ENCODE measurements at regions not wholly inside any gene's neighbourhood (a gene's known extent, or its start where the extent isn't known, plus 50 kb on each side); places are given as distances from the start of the nearest gene placed in this dataset.
A peak's percentile ranks its signal among the peaks of the same experiment; 100 is the strongest.

DNA sequence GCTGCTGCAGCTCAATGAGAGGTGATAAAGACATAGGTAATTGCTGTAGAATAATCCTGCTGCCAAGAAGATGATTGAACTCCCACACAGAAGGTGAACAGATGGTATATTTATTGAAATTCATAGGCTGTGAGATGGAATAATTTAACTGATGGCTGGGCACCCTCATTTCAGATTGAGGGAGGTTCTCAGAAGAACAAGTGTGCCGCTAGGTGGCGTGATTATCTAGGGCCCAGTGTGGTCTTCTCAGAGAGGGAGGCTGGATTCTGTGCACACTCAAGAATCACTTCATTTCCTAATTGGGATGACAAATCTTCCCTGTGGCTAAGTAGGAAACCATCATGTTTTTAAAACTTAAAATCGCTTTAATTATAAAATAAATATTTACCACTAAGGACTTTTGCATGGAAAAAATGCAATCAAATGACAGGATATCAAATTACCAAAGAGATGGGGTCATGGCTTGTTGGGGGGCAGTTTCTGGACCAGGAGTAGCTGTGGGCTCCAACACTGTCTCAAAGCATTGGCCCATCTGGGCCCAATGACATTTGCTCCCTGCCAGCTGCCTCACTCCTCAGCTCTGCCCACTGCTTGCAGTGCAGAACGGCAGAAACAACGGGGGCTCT lies 132.3 kb downstream of the SNAPC1 start:
- DNase-seq, result peak; percentile 38

DNA sequence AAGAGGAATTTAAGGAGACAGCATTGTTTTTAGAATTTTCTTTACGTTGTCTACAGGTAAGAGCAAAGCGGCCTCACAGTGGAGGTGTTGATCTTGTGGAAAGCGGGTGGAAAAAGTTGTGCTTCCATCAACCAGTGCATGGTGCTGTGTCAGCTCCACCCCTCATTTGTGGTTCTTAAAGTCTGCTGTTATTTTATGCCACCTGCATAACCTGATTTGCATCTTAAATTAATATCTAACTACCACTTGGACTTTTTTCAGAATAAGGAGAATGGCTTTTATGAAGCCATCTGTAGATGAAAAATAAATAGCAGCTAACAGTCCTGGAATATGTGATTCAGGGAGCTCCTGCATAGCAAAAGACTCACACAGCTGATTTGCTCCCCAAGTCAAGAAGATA lies 135.1 kb downstream of the SNAPC1 start:
- no peak for DNase-seq

DNA sequence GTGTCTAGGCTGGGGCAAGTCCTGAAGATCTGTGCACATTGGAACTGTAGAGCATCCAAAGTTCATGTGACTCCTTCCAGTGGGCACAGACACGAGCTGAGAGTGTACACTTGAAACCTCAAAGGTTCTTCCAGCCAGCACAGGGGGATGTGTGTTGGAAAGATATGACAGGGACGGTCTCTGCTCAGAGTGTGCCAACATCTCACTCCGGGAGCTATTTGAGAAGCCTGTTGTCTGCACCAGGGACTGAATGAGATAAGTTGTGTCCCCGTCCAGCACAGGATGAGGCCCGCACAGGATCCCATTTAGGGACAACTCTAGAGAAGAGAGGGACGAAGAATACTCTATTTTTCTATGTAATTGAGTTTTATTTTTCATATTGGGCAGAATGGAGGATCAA lies 136.3 kb downstream of the SNAPC1 start:
- DNase-seq, result no peak

DNA sequence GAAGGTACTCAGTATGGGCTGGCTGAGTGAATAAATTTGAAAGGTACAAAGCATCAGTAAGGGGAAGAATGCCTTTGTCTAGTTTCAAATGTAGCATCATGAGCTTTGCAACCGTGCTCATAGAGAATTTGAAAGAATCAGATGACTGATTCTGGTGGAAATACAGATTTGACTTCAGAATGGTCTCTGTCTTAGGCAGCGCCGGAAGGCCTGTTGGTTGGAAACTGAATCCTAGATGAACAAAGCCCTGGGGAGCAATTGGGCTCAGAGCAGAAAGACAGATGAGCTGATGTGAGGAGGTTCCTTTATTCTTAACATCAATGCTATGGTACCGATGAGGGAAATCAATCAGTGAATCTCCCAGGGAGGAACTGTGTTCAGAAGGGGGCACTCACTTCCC lies 137.3 kb downstream of the SNAPC1 start:
- no peak for DNase-seq

DNA sequence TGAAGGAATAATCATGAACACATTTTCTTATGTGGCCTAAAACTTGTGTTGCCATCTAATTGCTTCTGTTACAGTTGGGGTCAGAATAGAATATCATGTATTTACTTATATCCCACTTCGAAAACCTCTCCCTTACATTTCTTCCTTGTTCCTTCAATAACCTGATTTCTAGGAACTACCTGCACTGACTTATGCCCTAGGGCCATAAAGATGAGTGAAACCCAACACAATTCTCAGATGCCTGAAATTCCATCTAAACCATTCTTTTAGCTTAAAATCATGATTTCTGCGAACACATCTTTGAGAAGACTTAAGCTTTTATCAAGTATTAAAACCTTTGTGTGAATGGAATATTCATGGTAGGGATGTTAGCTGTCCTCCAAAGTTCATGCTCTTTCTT lies 142.7 kb downstream of the SNAPC1 start:
- no peak for DNase-seq

DNA sequence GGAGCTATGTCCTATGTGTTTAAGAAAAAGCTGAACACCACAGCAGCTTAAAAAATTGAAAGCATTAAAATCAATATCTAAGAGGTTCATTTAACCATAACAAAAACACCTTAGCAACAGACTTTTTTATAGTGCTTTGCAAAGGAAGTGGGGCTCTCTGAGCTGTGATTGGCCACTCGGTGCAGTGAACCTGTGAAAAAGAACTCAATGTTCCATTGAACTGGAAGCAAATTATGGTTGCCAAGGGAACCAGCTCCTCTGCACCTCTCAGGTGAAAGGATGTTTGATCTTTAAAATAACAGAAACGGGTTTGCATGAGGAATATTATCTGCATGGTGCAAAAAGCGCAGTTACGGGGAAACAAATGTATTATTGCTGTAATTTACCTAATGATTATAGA lies 149.4 kb downstream of the SNAPC1 start:
- DNase-seq, result no peak

DNA sequence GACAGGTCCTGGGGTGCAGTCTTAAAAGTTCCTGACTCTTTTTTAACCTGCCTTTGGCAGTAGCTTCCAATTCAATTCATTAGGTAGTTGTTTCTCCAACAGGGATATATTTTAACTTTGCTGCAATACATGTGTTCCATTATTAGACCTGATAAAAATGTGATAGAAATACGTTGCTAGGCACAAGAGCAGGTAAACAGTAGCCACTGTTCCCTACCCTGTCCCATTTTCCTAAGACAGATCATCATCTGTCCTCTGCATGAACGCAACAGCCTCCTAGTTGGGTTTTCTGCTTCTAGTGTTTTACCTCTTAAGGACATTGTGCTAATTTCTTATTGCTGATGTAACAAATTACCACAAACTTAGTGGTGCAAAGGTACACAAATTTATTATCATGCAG lies 156.8 kb downstream of the SNAPC1 start:
- no peak for DNase-seq

DNA sequence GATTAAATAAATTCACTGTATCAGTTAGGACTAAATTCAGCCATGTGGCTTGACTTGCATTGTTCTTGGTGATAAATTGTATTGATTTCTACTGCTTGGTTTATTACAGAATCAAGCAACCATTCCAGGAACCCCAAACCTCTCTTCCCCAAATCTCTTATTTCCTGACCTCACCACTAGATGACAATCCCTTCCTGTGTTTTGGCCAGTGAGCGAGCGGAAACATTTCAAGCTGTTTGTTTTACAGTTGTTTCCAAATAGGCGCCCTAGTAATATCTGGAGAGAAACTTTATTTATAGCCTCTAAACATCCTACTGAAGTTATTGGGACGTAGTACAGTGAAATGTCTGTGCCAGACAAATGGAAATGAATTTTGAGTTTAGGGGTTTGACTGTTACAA lies 161.1 kb downstream of the SNAPC1 start:
- no peak for DNase-seq

DNA sequence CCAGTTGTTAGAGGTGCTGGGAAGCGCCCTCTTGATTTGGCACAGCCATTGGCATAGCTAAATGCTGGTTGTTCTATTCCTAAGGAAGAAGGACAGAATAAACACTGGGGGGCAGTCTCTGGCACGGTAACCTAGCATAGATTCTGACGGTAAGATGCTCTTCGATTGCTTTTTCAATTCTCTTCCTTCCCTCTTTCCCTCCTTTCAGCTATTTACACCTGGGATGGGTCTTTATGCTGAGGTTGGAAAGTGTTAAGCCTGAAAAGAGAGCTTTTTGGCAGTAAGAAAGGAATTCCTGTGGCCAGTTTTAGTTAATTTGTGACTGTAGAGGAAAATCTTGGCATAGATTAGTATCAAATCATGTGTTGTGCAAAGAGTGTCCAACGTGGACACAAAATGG lies 162.8 kb downstream of the SNAPC1 start:
- DNase-seq, result no peak

DNA sequence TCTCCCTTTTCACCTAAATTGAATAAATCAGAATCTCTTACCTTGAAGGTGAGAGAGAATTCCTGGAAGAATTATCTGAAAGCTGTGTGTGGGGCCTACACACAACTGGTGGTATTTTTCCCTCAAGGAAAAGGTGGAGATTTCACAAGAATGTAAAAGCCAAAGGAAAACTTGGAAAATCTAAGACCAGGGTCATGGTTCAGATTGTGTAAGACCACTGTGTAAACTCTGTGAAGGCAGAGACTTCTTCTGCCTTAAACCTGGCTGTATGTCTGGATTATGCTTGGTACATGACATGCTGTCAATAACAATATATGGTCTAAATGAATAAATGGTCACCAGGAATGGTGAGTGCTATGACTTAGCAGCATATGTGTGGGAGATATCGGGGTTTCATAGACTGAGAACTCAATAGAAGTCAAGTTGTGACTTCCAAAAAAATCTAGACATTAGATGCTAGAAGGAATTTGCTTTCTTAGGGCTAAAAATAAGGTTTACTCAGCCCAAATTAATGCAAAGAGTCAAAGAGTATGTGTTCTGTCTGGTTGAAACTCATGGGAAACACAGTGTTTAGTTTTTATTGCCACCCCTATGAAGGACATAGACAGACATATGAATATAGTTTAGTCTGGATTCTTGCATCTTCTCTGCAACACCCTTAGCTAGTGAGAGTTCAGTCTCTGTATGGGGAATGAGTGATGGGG lies 163.7 kb downstream of the SNAPC1 start:
- DNase-seq, result no peak

DNA sequence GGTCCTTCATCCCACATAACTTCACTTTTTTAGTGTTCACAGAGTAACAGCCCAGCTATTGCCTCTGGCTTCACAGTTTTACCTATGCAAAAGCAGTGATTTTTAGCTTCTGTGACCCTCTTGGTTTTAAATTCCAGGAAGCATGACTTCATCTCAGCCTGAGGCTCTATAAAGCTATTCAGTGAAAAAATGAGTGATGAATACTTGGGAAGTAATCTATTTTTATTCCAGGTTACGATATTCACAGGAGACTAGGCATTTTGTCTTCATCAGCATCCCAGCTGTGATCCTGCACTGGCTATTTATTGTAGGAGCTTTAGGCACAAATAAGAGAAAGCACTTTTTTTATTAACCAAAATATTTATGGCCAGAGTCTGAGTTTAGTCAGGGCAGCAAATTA lies 164.8 kb downstream of the SNAPC1 start:
- DNase-seq, result no peak

DNA sequence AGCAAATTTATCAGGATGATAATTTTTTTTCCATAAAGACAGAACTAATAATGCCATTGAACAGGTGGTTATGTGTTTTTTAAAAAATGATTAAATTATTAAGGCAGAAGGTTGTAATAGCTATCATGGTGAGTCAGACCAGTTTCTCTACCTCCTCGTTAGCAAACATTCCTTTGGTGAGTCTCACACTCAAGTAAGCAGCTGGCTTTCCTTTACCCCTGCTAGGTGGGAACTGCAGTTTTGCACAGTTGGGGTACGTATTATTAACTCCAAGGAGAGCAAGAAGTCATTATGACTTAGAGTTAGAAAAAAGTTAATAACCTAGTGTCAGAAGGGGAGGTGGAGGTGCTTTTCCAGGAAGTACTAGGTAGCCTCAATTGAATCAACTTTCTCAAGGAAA lies 165.3 kb downstream of the SNAPC1 start:
- DNase-seq, result no peak

DNA sequence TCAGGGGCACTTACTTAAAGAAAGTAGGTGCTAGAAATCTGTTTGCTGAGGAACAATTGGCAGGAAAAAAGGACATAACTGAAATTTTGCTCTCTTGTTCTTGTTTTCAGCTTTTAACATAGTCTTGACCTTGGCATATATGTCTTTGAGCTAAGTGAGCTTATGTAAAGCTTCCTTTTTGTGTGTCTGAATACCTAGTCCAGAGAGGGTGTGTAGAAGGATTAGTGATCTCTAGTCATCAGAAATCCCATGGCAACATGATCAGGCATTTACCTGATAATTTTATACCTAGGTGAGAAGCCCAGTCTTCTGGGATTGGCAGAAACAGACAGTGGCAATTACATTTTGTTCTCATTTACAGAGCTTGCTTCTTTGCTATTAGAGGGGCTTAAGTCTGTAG lies 166.1 kb downstream of the SNAPC1 start:
- DNase-seq, result no peak

DNA sequence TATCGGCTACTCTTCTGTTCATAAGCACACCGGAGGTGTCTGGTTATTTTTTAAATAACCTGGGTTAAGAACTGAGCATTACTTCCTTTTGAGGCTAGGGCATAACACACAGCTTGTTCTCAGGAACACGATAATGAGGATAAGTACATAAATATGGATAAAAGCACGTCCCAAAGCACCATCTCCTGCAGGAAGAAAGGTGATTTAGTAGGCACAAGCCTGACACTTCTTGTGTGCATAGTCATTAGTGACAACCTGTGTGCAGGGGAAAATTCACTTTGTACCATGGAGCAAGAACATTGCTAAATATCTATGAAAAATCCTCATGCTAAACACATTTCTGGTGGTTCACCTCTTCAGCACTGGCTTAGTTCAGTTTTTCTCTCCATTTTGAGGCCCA lies 166.5 kb downstream of the SNAPC1 start:
- no peak for DNase-seq

DNA sequence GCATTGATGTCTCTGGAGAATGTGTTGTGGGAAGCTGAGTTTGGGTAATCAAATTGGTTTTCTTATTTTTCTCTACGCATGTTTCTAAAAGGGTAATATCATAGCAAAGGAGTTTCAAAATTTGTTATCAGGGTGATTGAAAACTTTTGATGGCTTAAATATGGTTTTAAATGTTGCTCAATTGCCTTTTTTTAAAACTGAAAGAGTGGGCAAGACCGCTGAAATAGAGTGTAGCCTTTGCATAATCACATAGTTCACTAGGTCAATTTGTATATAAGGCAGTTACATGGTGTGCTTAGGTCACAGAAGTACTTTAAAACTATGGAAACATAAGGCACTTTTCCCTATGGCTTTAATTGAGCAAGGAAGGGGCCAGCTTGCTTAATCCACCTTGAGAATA lies 167.4 kb downstream of the SNAPC1 start:
- no peak for DNase-seq

DNA sequence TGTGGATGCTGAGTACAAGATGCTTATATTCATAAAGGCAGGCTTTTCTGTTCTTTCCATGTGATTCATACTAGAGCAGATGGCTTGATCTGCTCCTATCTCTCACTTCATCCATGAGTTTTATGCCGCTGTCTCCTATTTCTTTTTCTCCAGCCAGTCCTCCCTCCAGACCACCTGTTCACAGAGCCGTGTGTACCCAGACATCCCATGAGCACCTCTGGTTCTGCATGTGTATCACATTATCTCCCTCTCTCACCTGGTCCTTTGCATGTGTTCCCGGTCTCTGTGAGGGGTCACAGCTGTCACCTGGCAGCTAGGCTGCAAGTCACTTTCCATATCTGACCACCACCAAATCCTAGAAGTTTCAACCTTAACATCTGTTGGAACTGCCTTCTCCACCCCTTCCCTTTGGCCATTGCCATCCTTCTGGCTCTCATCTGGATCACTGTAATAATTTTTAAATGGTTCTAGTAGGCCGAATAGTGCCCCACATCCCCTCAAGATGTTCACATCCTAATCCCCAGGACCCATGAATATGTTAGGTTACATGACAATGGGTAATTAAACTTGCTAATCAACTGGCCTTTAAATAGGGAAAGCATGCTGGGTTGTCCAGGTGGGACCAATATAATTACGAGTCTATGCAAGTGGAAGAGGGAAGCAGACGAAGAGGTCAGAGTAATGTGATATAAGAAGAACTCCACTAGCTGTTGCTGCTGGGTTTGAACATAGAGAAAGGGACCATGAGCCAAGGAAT lies 168.1 kb downstream of the SNAPC1 start:
- no peak for DNase-seq

DNA sequence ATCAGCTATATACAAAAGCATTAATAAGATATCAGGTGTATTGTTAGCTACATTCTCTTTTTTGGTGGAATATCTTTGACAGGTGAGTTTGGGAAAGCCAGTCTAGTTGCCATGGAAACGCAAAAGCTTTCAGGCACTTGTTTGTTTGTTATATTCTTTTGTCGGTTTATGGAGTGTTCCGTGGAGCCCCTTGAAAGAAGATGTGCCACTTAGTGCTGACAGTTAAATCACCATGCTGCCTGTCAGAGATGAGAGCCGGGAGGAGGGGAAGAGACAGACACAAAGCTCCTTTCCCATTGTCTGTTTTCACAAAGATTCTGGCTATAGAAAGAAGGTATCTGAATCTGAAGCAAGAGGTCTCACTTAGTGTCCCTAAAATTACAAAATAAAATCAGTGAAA lies 170.8 kb downstream of the SNAPC1 start:
- DNase-seq, result no peak

DNA sequence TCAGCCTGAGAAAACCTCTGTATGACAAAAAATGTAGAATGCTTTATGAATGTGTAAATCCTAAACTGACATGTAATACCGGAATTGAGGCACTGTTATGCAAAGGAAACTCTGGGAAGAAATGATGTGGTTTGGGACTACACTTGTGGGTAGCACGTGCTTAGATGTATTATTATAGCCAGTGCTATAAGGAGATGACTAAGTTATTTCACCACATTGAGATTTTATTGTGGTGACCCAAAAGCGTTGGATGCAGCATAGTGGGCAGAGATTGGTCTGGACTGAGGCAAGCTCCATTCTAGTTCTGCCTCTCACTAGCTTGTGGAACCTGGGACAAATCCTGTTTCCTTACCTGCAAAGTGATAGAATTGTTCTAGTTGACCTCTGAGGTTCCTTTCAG lies 172.2 kb downstream of the SNAPC1 start:
- peak; percentile 50 for DNase-seq

DNA sequence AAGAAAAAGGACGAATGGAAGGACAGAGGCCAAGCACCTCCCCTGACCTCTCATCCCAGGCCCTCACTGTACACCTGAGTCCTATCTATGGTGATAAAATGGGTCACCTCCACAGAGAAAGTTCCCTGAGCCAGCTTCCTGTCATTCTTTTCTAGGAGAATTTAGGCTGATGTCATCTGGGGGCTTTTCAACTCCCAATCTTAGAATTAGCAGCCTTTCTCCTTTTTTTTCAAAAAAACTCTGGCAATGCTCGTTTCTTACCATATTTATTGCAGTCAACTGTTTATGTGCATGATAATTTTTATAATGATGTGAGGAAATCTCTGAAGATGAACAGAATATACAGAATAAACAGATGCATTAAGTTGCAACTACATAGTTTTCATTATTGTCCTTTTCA lies 177.6 kb downstream of the SNAPC1 start:
- DNase-seq, result no peak

DNA sequence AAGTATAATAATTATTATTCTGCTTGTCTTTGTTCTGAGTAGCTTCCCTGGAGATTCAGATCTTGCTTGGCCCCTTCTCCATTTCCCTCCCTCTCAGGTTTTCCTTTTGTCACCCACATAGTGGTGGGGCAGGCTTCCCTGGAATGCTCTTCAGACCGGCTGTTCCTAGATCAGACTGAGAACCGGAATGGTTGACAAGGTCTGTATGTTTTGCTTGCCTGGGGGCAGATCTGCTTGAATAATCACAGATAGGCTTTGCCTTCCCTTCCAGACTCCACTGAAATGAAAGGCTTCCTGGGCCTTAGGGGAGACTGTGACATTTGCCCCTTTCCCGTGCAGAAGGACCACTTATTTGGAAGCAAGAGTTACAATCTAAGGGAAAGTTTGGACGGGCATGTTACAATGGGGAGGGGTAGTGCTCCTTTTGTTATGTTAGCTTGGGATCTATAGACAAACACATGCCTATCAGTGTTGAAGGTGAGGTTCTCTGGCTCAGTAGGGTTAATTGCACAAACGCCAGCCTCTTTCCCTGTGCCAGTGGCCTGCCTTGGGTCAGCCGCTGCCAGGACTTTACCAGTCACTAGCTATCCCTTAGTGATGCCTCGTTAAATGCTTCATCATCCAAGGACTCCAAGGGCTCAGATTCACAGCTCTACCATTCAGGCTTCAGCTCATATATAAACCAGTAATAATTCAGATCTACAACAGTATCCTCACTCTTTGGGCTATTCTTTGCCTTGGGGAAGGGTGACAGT lies 178.6 kb downstream of the SNAPC1 start:
- no peak for DNase-seq

DNA sequence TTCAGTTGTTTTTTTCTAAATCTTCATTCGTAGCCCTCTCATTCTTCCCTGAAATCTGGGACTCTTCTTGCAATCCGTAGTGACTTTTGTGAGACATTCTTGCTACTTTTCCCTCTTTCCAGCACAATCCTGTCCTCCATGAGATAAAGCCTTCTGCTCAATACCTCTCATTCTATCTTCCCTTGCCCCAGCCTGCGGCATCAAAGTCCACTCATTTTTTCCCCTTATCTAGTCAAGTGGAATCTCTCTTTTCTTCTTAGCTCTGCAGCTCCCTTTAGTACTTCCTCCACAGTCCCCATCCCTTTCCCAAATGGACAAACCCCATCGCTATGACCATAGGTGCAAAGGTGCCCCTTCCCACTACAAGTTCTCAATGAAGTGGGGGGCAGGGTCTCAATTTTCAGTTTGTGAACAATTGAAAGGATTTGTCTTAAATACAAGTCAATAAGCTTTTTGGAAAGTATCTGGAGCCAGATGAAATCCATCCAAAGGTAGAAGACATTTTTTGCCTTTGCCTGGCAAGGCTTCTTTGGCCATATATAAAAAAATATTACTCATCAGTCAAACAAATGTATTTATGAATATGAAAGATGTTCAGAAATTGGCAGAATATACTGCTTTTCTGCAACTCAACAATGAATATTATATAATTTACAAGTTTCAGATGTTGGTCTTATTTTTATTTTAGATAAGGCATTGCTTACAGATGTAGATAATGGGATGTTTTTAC lies 179.4 kb downstream of the SNAPC1 start:
- DNase-seq, result no peak

DNA sequence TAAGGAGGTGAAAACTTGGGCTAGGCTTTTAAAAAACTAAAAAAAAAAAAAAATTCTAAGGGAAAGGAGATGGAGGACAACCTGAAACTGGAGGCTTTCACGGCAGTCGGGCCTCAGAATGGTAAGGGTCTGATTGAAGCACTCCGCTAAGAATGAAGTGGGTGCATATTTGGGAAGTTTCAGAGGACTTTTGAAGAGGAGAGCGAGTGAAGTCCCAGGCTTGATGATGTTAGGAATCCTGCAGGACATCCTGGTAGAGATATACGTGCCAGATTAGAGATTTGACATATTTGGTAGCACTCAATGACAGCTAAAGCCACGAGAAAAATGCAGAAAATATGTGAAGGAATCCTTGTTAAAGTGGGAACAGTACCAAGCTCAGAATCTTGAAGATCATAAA lies 186.2 kb downstream of the SNAPC1 start:
- DNase-seq, result no peak

DNA sequence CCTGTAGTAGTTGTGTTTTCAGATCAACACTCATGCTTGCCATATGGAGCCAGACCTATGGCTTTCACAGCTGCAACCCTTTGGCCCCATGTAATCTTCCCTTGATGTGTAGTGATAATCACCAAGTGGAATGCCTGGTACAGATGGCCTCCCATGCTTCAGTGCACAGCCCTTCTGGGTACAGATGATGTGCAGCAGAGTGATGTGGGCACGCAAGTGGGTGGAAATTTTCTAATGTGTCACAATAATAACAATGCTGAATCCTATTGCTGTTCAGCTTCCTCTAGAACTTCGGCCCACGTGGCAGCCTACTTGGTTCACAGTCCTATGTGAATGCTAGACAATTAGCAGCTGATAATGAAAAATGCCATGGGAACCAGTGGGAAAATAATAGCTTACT lies 188.1 kb downstream of the SNAPC1 start:
- no peak for DNase-seq

All from T1000 (cell line).